ENCODE measurements at regions not wholly inside any gene's neighbourhood (a gene's known extent, or its start where the extent isn't known, plus 50 kb on each side); places are given as distances from the start of the nearest gene placed in this dataset.

GRCh38 chr2:51758081-51758480, 726.1 kb upstream of the NRXN1 start:
- Histone ChIP-seq H3K4me2 (no peak overlapping the region), H3K4me3 (no peak overlapping the region), H3K4me1 (no peaks in the 10 kb centered on the region), H3K9me3 (no peaks in the 10 kb centered on the region), H3K27ac (no peak overlapping the region)
- no peak for TF ChIP-seq RARB (CRISPR knock-in tag; IDR thresholded peaks at IDR 0.05)
- no peak for TF ChIP-seq HEYL (CRISPR knock-in tag; IDR thresholded peaks at IDR 0.05)
- no peak for TF ChIP-seq JUN (IDR thresholded peaks at IDR 0.05)
- TF ChIP-seq CBX2 (IDR thresholded peaks at IDR 0.05; ENCODE audit: borderline replicate concordance, low read depth), result no peak
- TF ChIP-seq EHMT2 (IDR thresholded peaks at IDR 0.05; ENCODE audit: low read depth), result no peak
- TF ChIP-seq USF2 (IDR thresholded peaks at IDR 0.05), result no peak
- no peak for TF ChIP-seq SREBF2 (IDR thresholded peaks at IDR 0.05)
- TF ChIP-seq CHD4 (IDR thresholded peaks at IDR 0.05; ENCODE audit: borderline replicate concordance), result no peak
- no peak for TF ChIP-seq CEBPB (IDR thresholded peaks at IDR 0.05)
- TF ChIP-seq MYC (IDR thresholded peaks at IDR 0.05; ENCODE audit: borderline replicate concordance, low read length), result no peak
- no peak for TF ChIP-seq ZSCAN20 (CRISPR knock-in tag; IDR thresholded peaks at IDR 0.05)
- no peak for TF ChIP-seq RAD21 (conservative IDR thresholded peaks at IDR 0.05 in 1 of 2, IDR thresholded peaks at IDR 0.05 in 1 of 2)
- no peak for TF ChIP-seq RFX5 (IDR thresholded peaks at IDR 0.05)
- TF ChIP-seq CTCF (IDR thresholded peaks at IDR 0.05), result no peak
- TF ChIP-seq HOXB5 (CRISPR knock-in tag; IDR thresholded peaks at IDR 0.05), result no peak
- TF ChIP-seq NPAS2 (CRISPR knock-in tag; IDR thresholded peaks at IDR 0.05; ENCODE audit: borderline replicate concordance), result no peak
- TF ChIP-seq BHLHE40 (IDR thresholded peaks at IDR 0.05; ENCODE audit: low read depth, low read length), result no peak
- TF ChIP-seq POLR2AphosphoS2 (conservative IDR thresholded peaks at IDR 0.05; ENCODE audit: low read length), result no peak
- TF ChIP-seq FOSB (CRISPR knock-in tag; IDR thresholded peaks at IDR 0.05), result no peak
- no peak for TF ChIP-seq RCOR1 (IDR thresholded peaks at IDR 0.05; ENCODE audit: low read depth, low read length)
- WGBS (ENCODE audit: missing lambda C conversion rate), result 67% methylated on average over 1 of the region's 1 CpG
- DNase-seq (ENCODE audit: low read depth in 1 of 2, low spot score in 1 of 2) (no peak), ATAC-seq (no peak), FAIRE-seq (no peak)
- ChIA-PET POLR2A (no interaction called here), CTCF (no interaction called here)

- CTCF ChIA-PET, result no interaction called here
- ATAC-seq, result no peak
These were observed 702.2 kb upstream of the NRXN1 start for GRCh38 chr2:51734115-51734514.

GRCh38 chr2:51723691-51724090, 691.8 kb upstream of the NRXN1 start:
- TF ChIP-seq JUNB (IDR thresholded peaks at IDR 0.05) (no peak), NPAS2 (CRISPR knock-in tag; IDR thresholded peaks at IDR 0.05; ENCODE audit: borderline replicate concordance) (no peak), ZC3H11A (IDR thresholded peaks at IDR 0.05) (no peak), MYC (IDR thresholded peaks at IDR 0.05; ENCODE audit: borderline replicate concordance, low read length) (no peak), HMGXB4 (CRISPR knock-in tag; IDR thresholded peaks at IDR 0.05; ENCODE audit: borderline replicate concordance) (no peak), POLR2A (IDR thresholded peaks at IDR 0.05; ENCODE audit: low read length) (no peak)
- 2% methylated on average over 1 of the region's 1 CpG for WGBS (ENCODE audit: missing lambda C conversion rate)
- DNase-seq (ENCODE audit: low read depth in 1 of 2, low spot score in 1 of 2) (no peak), FAIRE-seq (no peak), ATAC-seq (no peak)
- Histone ChIP-seq H3K4me3 (no peak overlapping the region), H3K9me3 (no peaks in the 10 kb centered on the region), H3K4me2 (no peak overlapping the region), H3K27ac (no peak overlapping the region), H3K4me1 (no peaks in the 10 kb centered on the region)
- ChIA-PET POLR2A (no interaction called here), CTCF (no interaction called here)

More at GRCh38 chr2:51734115-51734514, 702.2 kb upstream of the NRXN1 start:
- POLR2A ChIA-PET, result no interaction called here
- no peak overlapping the region for H3K4me3 ChIP-seq
- WGBS (ENCODE audit: missing lambda C conversion rate), result 88% methylated on average over 1 of the region's 1 CpG
- DNase-seq (ENCODE audit: low read depth in 1 of 2, low spot score in 1 of 2), result no peak
- TF ChIP-seq FOXS1 (CRISPR knock-in tag; IDR thresholded peaks at IDR 0.05) (no peak), CEBPB (IDR thresholded peaks at IDR 0.05) (peak; percentile 38 to 48; a peak in 3 of 4 replicates)
- H3K9me3 ChIP-seq, result no peaks in the 10 kb centered on the region
- H3K4me2 ChIP-seq, result no peak overlapping the region
- FAIRE-seq, result no peak
- no peaks in the 10 kb centered on the region for H3K4me1 ChIP-seq
- no peak overlapping the region for H3K27ac ChIP-seq

Measured in A549 (cell line).